IMR-90 (cell line): ENCODE measurements at regions not wholly inside any gene's neighbourhood (a gene's known extent, or its start where the extent isn't known, plus 50 kb on each side); places are given as distances from the start of the nearest gene placed in this dataset.

Experiments
- ATAC-seq: fragments of 200-7000 bp; cut with Tn5 transposase; 2 replicates; pipeline ENCODE4 v1.9.1; 2020; ENCODE audit warnings: low read depth, mild to moderate bottlenecking, moderate library complexity
- BruUV-seq: library from RNA; stranded (reverse); fragments of 400-500 nt; replicated peaks from 2 replicates; lab custom pipeline; 2021; lab: Mats Ljungman, UMichigan
- CTCF ChIA-PET: fragments of 300-600 bp; formaldehyde crosslinking; extraction: SDS; loops from one replicate; lab custom pipeline; 2021; ENCODE audit warnings: antibody characterized with exemption; lab: Yijun Ruan, JAX
- POLR2A ChIA-PET: fragments of 300-600 bp; sonication (Branson Sonifier 250); formaldehyde crosslinking; loops from one replicate; lab custom pipeline; 2022; ENCODE audit warnings: antibody characterized with exemption; ENCODE audit not compliant: unreplicated experiment; lab: Charles Lee
- DNase-seq: peaks from one replicate; pipeline ENCODE4 v3.0.0; 2013
- H2AFZ ChIP-seq: replicated peaks from 2 replicates; pipeline ENCODE3; 2013; ENCODE audit warnings: low read length, mild to moderate bottlenecking; ENCODE audit not compliant: poor library complexity
- H2AK5ac ChIP-seq: 2 replicates; pipeline ENCODE4 v1.6.1; 2013; ENCODE audit warnings: low read depth, low read length, inconsistent platforms
- H2AK9ac ChIP-seq: replicated peaks from 2 replicates; pipeline ENCODE3; 2013; ENCODE audit warnings: mild to moderate bottlenecking, low read depth, low read length, moderate library complexity; ENCODE audit not compliant: poor library complexity
- H2BK120ac ChIP-seq: 2 replicates; pipeline ENCODE4 v1.6.1; 2013; ENCODE audit warnings: low read depth, low read length, inconsistent platforms
- H2BK15ac ChIP-seq: 3 replicates; pipeline ENCODE4 v1.6.1; 2013; ENCODE audit warnings: low read depth, low read length, inconsistent platforms
- H2BK20ac ChIP-seq: 2 replicates; pipeline ENCODE4 v1.6.1; 2013; ENCODE audit warnings: low read depth, mild to moderate bottlenecking, inconsistent platforms, low read length, moderate library complexity
- H2BK5ac ChIP-seq: 2 replicates; pipeline ENCODE4 v1.6.1; 2013; ENCODE audit warnings: mild to moderate bottlenecking, low read depth, low read length, inconsistent platforms; ENCODE audit not compliant: poor library complexity, severe bottlenecking
- H3K14ac ChIP-seq: replicated peaks from 2 replicates; pipeline ENCODE4 v1.6.1; 2013; ENCODE audit warnings: low read depth, low read length, inconsistent platforms
- H3K18ac ChIP-seq: 2 replicates; pipeline ENCODE4 v1.6.1; 2013; ENCODE audit warnings: low read depth, low read length, control low read depth
- H3K23ac ChIP-seq: 2 replicates; pipeline ENCODE4 v1.6.1; 2013; ENCODE audit warnings: low read depth, low read length, inconsistent platforms
- H3K27ac ChIP-seq: 2 replicates; pipeline ENCODE4 v1.5.1; 2013; ENCODE audit warnings: mild to moderate bottlenecking, control low read depth, low read length; ENCODE audit not compliant: insufficient read depth
- H3K27me3 ChIP-seq: 2 replicates; pipeline ENCODE4 v1.6.1; 2013; ENCODE audit warnings: low read length; ENCODE audit not compliant: control insufficient read depth, insufficient read depth
- H3K36me3 ChIP-seq: 2 replicates; pipeline ENCODE4 v1.6.1; 2013; ENCODE audit warnings: low read length, mixed read lengths; ENCODE audit not compliant: control insufficient read depth, insufficient read depth
- H3K4ac ChIP-seq: 2 replicates; pipeline ENCODE4 v1.6.1; 2013; ENCODE audit warnings: low read depth, low read length, inconsistent platforms
- H3K4me1 ChIP-seq: 2 replicates; pipeline ENCODE4 v1.6.1; 2013; ENCODE audit warnings: low read length, mixed read lengths; ENCODE audit not compliant: control insufficient read depth, insufficient read depth
- H3K4me2 ChIP-seq: 2 replicates; pipeline ENCODE4 v1.6.1; 2013; ENCODE audit warnings: low read depth, mild to moderate bottlenecking, control low read depth, low read length, moderate library complexity
- H3K4me3 ChIP-seq: 2 replicates; pipeline ENCODE4 v1.5.1; 2013; ENCODE audit warnings: low read depth, mild to moderate bottlenecking, control low read depth, low read length, moderate library complexity; ENCODE audit not compliant: insufficient read depth
- H3K56ac ChIP-seq: 2 replicates; pipeline ENCODE4 v1.6.1; 2013; ENCODE audit warnings: low read length, inconsistent platforms; ENCODE audit not compliant: insufficient read depth; ENCODE audit errors: extremely low read depth
- H3K79me1 ChIP-seq, 2 experiments: 2 replicates each; pipeline ENCODE4 v1.6.1; 2013; ENCODE audit warnings: low read length in 2 of 2, inconsistent platforms in 1 of 2, low read depth in 1 of 2
- H3K9ac ChIP-seq: 2 replicates; pipeline ENCODE4 v1.6.1; 2013; ENCODE audit warnings: low read depth, low read length, control low read depth
- H3K9me1 ChIP-seq: 2 replicates; pipeline ENCODE4 v1.6.1; 2013; ENCODE audit warnings: low read length, inconsistent platforms; ENCODE audit not compliant: insufficient read depth
- H3K9me3 ChIP-seq: 2 replicates; pipeline ENCODE4 v1.6.1; 2013; ENCODE audit warnings: low read length; ENCODE audit not compliant: control insufficient read depth, insufficient read depth
- H4K20me1 ChIP-seq: 2 replicates; pipeline ENCODE4 v1.6.1; 2013; ENCODE audit warnings: low read length, inconsistent platforms; ENCODE audit not compliant: insufficient read depth
- H4K5ac ChIP-seq: 2 replicates; pipeline ENCODE4 v1.6.1; 2013; ENCODE audit warnings: mild to moderate bottlenecking, low read depth, low read length, control low read depth
- H4K8ac ChIP-seq, 2 experiments: 2 replicates each; pipeline ENCODE4 v1.6.1; 2013; ENCODE audit warnings: low read depth in 2 of 2, low read length in 2 of 2, control low read depth in 1 of 2, inconsistent platforms in 1 of 2
- H4K91ac ChIP-seq: 2 replicates; pipeline ENCODE4 v1.6.1; 2013; ENCODE audit warnings: low read depth, low read length, inconsistent platforms; ENCODE audit not compliant: insufficient read depth
- BHLHE40 ChIP-seq: fragments of 150-350 bp; IDR thresholded peaks from 2 replicates; pipeline ENCODE4 v1.6.1; 2016; ENCODE audit warnings: mild to moderate bottlenecking, low read depth, low read length
- CEBPB ChIP-seq: IDR thresholded peaks from 2 replicates; pipeline ENCODE4 v1.6.1; 2012; ENCODE audit warnings: low read depth, low read length, improper control_type of control experiment
- CHD1 ChIP-seq: IDR thresholded peaks from 2 replicates; pipeline ENCODE4 v1.6.1; 2012; ENCODE audit warnings: low read depth, low read length, improper control_type of control experiment
- FOS ChIP-seq: fragments of 150-350 bp; IDR thresholded peaks from 2 replicates; pipeline ENCODE4 v1.6.1; 2016; ENCODE audit warnings: low read depth, low read length
- MAFK ChIP-seq: IDR thresholded peaks from 2 replicates; pipeline ENCODE4 v1.6.1; 2012; ENCODE audit warnings: low read depth, low read length, improper control_type of control experiment
- MAZ ChIP-seq: IDR thresholded peaks from 2 replicates; pipeline ENCODE4 v1.6.1; 2012; ENCODE audit warnings: low read depth, mild to moderate bottlenecking, low read length, improper control_type of control experiment, moderate library complexity, borderline replicate concordance
- MXI1 ChIP-seq: IDR thresholded peaks from 2 replicates; pipeline ENCODE4 v1.6.1; 2012; ENCODE audit warnings: low read depth, mild to moderate bottlenecking, low read length, moderate library complexity, borderline replicate concordance
- NFE2L2 ChIP-seq: fragments of 150-350 bp; IDR thresholded peaks from 2 replicates; pipeline ENCODE4 v1.6.1; 2016; ENCODE audit warnings: low read depth, mild to moderate bottlenecking, low read length
- POLR2A ChIP-seq: IDR thresholded peaks from 2 replicates; pipeline ENCODE4 v1.6.1; 2012; ENCODE audit warnings: mild to moderate bottlenecking, low read depth, low read length
- RAD21 ChIP-seq: IDR thresholded peaks from 2 replicates; pipeline ENCODE4 v1.6.1; 2012; ENCODE audit warnings: low read length, improper control_type of control experiment
- RCOR1 ChIP-seq: IDR thresholded peaks from 2 replicates; pipeline ENCODE4 v1.6.1; 2012; ENCODE audit warnings: mild to moderate bottlenecking, low read length, improper control_type of control experiment; ENCODE audit not compliant: insufficient replicate concordance
- RFX5 ChIP-seq: IDR thresholded peaks from 2 replicates; pipeline ENCODE4 v1.8.0; 2012; ENCODE audit warnings: low read depth, mild to moderate bottlenecking, low read length, moderate library complexity
- SMC3 ChIP-seq: fragments of 150-350 bp; IDR thresholded peaks from 2 replicates; pipeline ENCODE4 v1.6.1; 2016; ENCODE audit warnings: low read depth, mild to moderate bottlenecking, antibody characterized with exemption, low read length, moderate library complexity
- WGBS, 2 experiments: methylation state at CpG; one replicate each; pipeline versions ENCODE4 v1.1.5 to v1.1.7; 2013; ENCODE audit warnings: missing lambda C conversion rate in 2 of 2; ENCODE audit not compliant: insufficient read length in 1 of 2; ENCODE audit errors: extremely low coverage in 2 of 2; 5-methylcytosine and 5-hydroxymethylcytosine counted together
- dilution Hi-C: fragments of 300-500 bp; cut with HindIII; formaldehyde crosslinking; loops from one replicate; pipeline ENCODE4 v1.14.3; 2018; ENCODE audit warnings: low sequenced_read_pairs; ENCODE audit not compliant: unreplicated experiment
- in situ Hi-C: fragments of 300-500 bp; cut with MboI; formaldehyde crosslinking; loops from 3 replicates; pipeline ENCODE4 v1.14.3; 2019; ENCODE audit warnings: low sequenced_read_pairs, inconsistent platforms, mixed read lengths
- intact Hi-C: fragments of 100-400 bp; cut with micrococcal nuclease; formaldehyde crosslinking; loops from 2 replicates; pipeline ENCODE4 v1.10.0; 2022
- TF ChIP-seq, protein P1 (sequence below): fragments of 150-350 bp; IDR thresholded peaks from 2 replicates; pipeline ENCODE4 v1.6.1; 2016; ENCODE audit warnings: low read depth, mild to moderate bottlenecking, low read length, moderate library complexity, borderline replicate concordance
- TF ChIP-seq, protein P2 (sequence below): conservative IDR thresholded peaks from 2 replicates; pipeline ENCODE4 v1.5.1; 2012; ENCODE audit warnings: mild to moderate bottlenecking, low read depth, low read length, improper control_type of control experiment

GRCh38 chr4:104752337-104752736 is 257.6 kb upstream of the CXXC4 start:
- no peak overlapping the region for H2AFZ ChIP-seq
- no peak overlapping the region for H3K56ac ChIP-seq
- DNase-seq (no peak), ATAC-seq (no peak)
- H3K79me1 ChIP-seq = no peaks in the 10 kb centered on the region
- H3K9me3 ChIP-seq = no peaks in the 10 kb centered on the region; the same call in 1 of the 2 replicates
- POLR2A ChIA-PET = no interaction called here
- H3K18ac ChIP-seq = no peak overlapping the region
- H4K5ac ChIP-seq = no peak overlapping the region
- BruUV-seq = no TSS peak
- TF ChIP-seq MXI1 (no peak), CHD1 (no peak), MAZ (no peak), FOS (no peak), RCOR1 (no peak), MAFK (no peak), BHLHE40 (no peak), POLR2A (no peak), RAD21 (no peak), SMC3 (no peak), RFX5 (no peak), CEBPB (no peak), NFE2L2 (no peak)
- TF ChIP-seq, protein P1, sequence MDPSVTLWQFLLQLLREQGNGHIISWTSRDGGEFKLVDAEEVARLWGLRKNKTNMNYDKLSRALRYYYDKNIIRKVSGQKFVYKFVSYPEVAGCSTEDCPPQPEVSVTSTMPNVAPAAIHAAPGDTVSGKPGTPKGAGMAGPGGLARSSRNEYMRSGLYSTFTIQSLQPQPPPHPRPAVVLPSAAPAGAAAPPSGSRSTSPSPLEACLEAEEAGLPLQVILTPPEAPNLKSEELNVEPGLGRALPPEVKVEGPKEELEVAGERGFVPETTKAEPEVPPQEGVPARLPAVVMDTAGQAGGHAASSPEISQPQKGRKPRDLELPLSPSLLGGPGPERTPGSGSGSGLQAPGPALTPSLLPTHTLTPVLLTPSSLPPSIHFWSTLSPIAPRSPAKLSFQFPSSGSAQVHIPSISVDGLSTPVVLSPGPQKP = no peak
- TF ChIP-seq, protein P2, sequence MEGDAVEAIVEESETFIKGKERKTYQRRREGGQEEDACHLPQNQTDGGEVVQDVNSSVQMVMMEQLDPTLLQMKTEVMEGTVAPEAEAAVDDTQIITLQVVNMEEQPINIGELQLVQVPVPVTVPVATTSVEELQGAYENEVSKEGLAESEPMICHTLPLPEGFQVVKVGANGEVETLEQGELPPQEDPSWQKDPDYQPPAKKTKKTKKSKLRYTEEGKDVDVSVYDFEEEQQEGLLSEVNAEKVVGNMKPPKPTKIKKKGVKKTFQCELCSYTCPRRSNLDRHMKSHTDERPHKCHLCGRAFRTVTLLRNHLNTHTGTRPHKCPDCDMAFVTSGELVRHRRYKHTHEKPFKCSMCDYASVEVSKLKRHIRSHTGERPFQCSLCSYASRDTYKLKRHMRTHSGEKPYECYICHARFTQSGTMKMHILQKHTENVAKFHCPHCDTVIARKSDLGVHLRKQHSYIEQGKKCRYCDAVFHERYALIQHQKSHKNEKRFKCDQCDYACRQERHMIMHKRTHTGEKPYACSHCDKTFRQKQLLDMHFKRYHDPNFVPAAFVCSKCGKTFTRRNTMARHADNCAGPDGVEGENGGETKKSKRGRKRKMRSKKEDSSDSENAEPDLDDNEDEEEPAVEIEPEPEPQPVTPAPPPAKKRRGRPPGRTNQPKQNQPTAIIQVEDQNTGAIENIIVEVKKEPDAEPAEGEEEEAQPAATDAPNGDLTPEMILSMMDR = no peak
- no peak overlapping the region for H3K14ac ChIP-seq
- H2AK5ac ChIP-seq = no peak overlapping the region
- WGBS, 2 experiments = no CpG with 5 or more reads among the region's 1 CpG
- no peak overlapping the region for H3K4me3 ChIP-seq
- H3K9me1 ChIP-seq = no peaks in the 10 kb centered on the region
- no peak overlapping the region for H3K4me2 ChIP-seq
- intact Hi-C loops (no loop called here), dilution Hi-C loops (no loop called here), in situ Hi-C loops (no loop called here)
- H4K20me1 ChIP-seq = no peaks in the 10 kb centered on the region
- H3K4me1 ChIP-seq = no peaks in the 10 kb centered on the region
- H3K36me3 ChIP-seq = no peaks in the 10 kb centered on the region
- H3K23ac ChIP-seq = no peak overlapping the region
- no peak overlapping the region for H3K9ac ChIP-seq
- no peak overlapping the region for H2BK15ac ChIP-seq
- H3K27ac ChIP-seq = no peak overlapping the region
- no peak overlapping the region for H2AK9ac ChIP-seq
- H4K8ac ChIP-seq = no peak overlapping the region
- CTCF ChIA-PET = no interaction called here
- H3K27me3 ChIP-seq = no peaks in the 10 kb centered on the region
- H2BK5ac ChIP-seq = no peak overlapping the region
- H3K4ac ChIP-seq = no peak overlapping the region
- H4K91ac ChIP-seq = no peak overlapping the region
- no peak overlapping the region for H2BK120ac ChIP-seq
- no peak overlapping the region for H2BK20ac ChIP-seq
